SKM-1 (cell line): ENCODE measurements at regions not wholly inside any gene's neighbourhood (a gene's known extent, or its start where the extent isn't known, plus 50 kb on each side); places are given as distances from the start of the nearest gene placed in this dataset.

ENCODE experiments used
- DNase-seq: peaks from one replicate; lab custom pipeline; 2025; ENCODE audit not compliant: unreplicated experiment; lab: John Stamatoyannopoulos, UW

DNA sequence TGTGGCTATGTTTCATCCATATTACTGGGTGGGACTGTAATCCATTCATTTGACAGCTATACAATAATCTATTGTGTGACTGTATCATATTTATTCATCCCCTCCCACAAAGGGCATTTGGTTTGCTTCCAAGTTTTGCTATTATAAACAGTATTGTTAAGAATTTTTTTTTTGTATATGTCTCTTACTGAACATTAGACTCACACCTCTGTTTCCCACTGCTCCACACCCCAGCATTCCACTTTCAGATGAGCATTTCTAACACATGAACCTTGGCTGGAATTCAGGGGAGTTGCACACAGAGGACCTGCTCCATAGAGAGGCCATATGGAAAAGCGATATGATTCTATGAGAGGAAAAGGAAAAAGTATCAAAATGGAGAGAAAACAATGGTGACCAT, 81.6 kb upstream of the DKK2 start:
- DNase-seq = no peak

- no peak for DNase-seq
These were observed 79.2 kb upstream of the DKK2 start for GRCh38 chr4:107115185-107115847.

GRCh38 chr4:107114059-107114458, 77.9 kb upstream of the DKK2 start:
- no peak for DNase-seq

DNA sequence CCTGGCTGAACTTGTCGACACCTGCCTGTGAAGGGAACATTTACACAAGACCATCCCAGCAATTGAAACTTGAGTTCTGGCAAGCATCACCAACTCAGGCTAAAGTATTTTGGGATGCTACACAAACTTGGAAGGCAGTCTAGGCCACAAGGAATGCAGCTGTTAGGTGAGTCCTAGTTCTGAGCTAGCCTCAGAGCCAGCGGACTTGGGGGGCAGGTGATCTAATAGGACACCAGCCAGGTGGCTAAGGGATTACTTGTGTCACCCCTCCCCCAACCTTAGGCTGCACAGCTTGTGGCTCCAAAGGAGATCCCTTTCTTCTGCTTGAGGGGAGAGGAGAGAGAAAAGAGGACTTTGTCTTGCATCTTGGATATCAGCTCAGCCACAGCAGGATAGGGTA, 62.3 kb upstream of the DKK2 start:
- no peak for DNase-seq

- no peak for DNase-seq
These were observed 58.9 kb upstream of the DKK2 start for GRCh38 chr4:107094976-107095375.

GRCh38 chr4:107094332-107094731, 58.2 kb upstream of the DKK2 start:
- DNase-seq = no peak
